ENCODE measurements at regions not wholly inside any gene's neighbourhood (a gene's known extent, or its start where the extent isn't known, plus 50 kb on each side); places are given as distances from the start of the nearest gene placed in this dataset.
A peak's percentile ranks its signal among the peaks of the same experiment; 100 is the strongest.

GRCh38 chr3:83902787-83903533 is 1055.8 kb upstream of the CADM2 start:
- no peak for FAIRE-seq

- peak; percentile 98 for FAIRE-seq
Observed at GRCh38 chr3:83913381-83913780, 1045.4 kb upstream of the CADM2 start.

- FAIRE-seq: no peak
Observed at GRCh38 chr3:83926291-83926690, 1032.5 kb upstream of the CADM2 start.

GRCh38 chr3:83928391-83928790 is 1030.4 kb upstream of the CADM2 start:
- FAIRE-seq: no peak

- no peak for FAIRE-seq
Observed at GRCh38 chr3:83928903-83929302, 1029.9 kb upstream of the CADM2 start.

- no peak for FAIRE-seq
Observed at GRCh38 chr3:83934192-83935021, 1024.4 kb upstream of the CADM2 start.

GRCh38 chr3:83938491-83938890 is 1020.3 kb upstream of the CADM2 start:
- no peak for FAIRE-seq

GRCh38 chr3:83941990-83942745 is 1016.6 kb upstream of the CADM2 start:
- FAIRE-seq: no peak

- FAIRE-seq: no peak
Observed at GRCh38 chr3:83946049-83946448, 1012.7 kb upstream of the CADM2 start.

GRCh38 chr3:83946554-83946953 is 1012.2 kb upstream of the CADM2 start:
- FAIRE-seq: no peak

- no peak for FAIRE-seq
Observed at GRCh38 chr3:83948771-83949170, 1010.0 kb upstream of the CADM2 start.

- FAIRE-seq: no peak
Observed at GRCh38 chr3:83953417-83954089, 1005.2 kb upstream of the CADM2 start.

- FAIRE-seq: no peak
Observed at GRCh38 chr3:83956431-83956830, 1002.4 kb upstream of the CADM2 start.

GRCh38 chr3:83968356-83968755 is 990.4 kb upstream of the CADM2 start:
- peak; percentile 96 for FAIRE-seq

GRCh38 chr3:83971666-83972065 is 987.1 kb upstream of the CADM2 start:
- no peak for FAIRE-seq

GRCh38 chr3:84008623-84009022 is 950.2 kb upstream of the CADM2 start:
- no peak for FAIRE-seq

- no peak for FAIRE-seq
Observed at GRCh38 chr3:84023842-84024241, 934.9 kb upstream of the CADM2 start.

GRCh38 chr3:84039099-84039498 is 919.7 kb upstream of the CADM2 start:
- no peak for FAIRE-seq

GRCh38 chr3:84042399-84043106 is 916.2 kb upstream of the CADM2 start:
- no peak for FAIRE-seq

- FAIRE-seq: no peak
Observed at GRCh38 chr3:84066915-84067314, 891.9 kb upstream of the CADM2 start.

- FAIRE-seq: no peak
Observed at GRCh38 chr3:84073664-84074063, 885.1 kb upstream of the CADM2 start.

- FAIRE-seq: no peak
Observed at GRCh38 chr3:84074767-84075166, 884.0 kb upstream of the CADM2 start.
